HG02938 (cell line): ENCODE measurements at regions not wholly inside any gene's neighbourhood (a gene's known extent, or its start where the extent isn't known, plus 50 kb on each side); places are given as distances from the start of the nearest gene placed in this dataset.
"Not testable (repeated sequence)": the region's sequence is repeated elsewhere in the genome, so short reads cannot be mapped to it uniquely, and the experiment has no call there.

Source experiments
- ATAC-seq: cut with Tn5 transposase; IDR thresholded peaks from one replicate; pipeline ENCODE4 v1.9.1; 2021; ENCODE audit warnings: mild to moderate bottlenecking, moderate library complexity; ENCODE audit not compliant: unreplicated experiment

DNA sequence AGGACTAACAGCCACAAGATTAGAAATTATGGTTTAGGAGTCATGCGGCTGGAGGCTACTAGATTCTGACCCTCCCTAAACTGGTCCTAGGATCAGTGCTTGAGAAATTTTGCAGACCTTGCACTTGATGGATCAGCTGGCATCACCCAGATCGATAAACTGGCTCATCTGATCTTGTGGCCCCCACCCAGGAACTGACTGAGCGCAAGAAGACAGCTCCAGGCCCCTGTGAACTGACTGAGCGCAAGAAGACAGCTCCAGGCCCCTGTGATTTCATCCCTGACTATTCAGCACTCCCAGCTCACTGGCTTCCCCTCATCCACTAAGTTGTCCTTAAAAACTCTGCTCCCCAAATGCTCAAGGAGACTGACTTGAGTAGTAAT is 67.8 kb downstream of the MRPL36 start:
- not testable (repeated sequence) for ATAC-seq

DNA sequence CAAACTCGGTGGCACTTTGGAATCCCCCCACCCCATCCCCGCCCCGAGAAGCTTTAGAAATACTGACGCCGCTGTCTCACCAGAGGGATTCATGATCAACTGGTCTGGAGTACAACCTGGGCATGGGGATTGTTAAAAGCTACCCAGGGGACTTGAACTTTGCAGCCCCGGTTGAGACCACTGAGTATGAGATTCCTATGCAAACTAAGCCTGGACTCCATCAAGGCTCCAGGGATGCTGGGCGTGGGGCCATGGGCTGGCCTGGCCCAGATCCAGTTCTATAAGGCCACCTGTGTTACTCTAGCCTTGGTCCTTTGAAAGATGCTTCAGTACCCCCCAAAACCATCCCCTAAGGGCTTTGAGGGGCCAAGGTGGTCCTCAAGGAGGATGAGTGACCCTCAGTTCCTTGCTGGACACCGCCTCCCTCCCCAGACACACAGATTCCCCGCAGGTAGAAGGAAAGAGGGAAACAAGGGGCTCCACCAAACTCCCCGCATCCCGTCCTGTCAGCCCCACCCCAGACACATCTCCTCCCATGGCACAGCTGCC is 68.5 kb downstream of the MRPL36 start:
- no peak for ATAC-seq

GRCh38 chr5:1730487-1730847 is 69.2 kb downstream of the MRPL36 start:
- no peak for ATAC-seq

GRCh38 chr5:1729641-1730486 is 69.8 kb downstream of the MRPL36 start:
- no peak for ATAC-seq

DNA sequence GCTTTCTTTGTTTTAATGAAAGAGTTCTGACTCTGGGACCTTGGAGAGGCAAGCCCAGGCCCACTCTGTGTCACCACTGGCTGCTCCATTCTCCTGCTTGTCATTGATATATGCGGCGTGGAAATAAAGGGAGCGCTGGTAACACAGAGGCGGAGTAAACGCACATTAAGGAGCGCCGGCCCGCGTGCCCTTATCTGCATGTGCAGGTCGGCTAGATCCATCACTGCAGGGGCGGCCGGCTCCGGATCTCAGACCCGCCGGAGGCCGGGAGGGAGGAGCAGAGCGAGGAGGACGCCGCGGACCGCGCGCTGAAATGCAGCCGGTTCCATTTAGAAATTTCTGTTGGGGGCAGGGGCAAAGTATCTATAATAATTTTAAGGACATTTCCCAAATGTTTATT is 70.8 kb downstream of the MRPL36 start:
- no peak for ATAC-seq

DNA sequence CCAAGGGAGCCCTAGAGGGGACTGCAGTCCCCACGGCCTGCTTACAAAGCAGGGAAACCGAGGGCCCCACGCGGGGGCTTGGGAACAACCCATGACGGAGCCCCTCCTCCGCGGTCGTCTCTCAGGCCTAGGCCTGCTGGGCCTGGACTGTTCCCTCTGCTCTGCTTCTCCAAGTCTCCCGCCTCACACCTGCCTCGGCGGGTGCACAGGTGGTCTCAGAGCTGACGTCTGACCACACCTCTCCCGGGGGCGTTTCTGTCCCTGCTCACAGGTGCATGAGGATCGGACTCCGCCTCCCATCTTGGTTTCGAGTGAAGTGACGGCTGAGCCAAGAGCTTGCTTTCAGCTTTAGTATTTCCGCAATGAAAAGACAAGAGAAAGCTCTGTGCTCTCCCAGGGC is 72.1 kb downstream of the MRPL36 start:
- ATAC-seq, result no peak

- ATAC-seq, result no peak
These were observed 72.7 kb downstream of the MRPL36 start for GRCh38 chr5:1726956-1727355.

- no peak for ATAC-seq
These were observed 73.2 kb downstream of the MRPL36 start for GRCh38 chr5:1726469-1726865.

- no peak for ATAC-seq
These were observed 73.8 kb downstream of the MRPL36 start for GRCh38 chr5:1725641-1726468.

DNA sequence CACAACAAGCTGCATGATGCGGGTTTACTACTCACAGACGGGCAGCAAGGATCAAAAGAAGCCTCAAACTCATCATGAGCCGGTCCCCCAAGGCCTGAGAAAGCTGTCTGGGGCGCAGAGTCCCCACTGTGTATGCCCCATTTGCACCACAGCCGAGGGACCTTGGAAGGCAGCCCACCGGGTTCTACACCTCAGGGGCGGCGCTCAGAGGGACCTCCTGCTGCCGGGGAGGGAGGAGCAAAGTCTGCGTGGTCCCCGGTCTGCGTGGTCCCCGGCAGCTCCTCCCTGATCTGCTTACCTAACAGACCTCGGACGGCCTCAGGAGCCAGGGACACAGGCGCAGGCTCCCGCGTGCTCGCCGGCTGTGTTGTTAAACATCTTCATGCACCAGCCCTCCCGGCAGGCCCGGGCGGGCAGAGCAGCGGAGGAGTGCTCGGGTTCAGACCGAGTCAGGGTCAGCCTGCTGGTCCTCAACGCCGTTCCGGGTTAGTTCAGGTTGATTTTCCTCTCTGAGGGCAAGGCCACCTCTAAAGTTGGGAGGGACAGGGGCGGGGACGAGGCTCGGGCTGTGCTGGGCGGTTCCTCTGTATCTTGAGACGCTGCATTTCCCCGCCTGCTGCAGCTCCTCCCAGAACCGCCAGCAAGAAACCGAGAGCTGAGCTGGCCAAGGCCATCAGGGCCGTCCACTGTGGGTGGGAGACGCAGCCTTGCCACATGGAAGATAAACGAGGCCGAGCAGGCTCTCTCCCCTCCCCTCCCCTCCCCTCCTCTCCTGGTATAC is 74.6 kb downstream of the MRPL36 start:
- ATAC-seq, result no peak

- ATAC-seq, result no peak
These were observed 75.4 kb downstream of the MRPL36 start for GRCh38 chr5:1723957-1724821.

- ATAC-seq, result no peak
These were observed 76.2 kb downstream of the MRPL36 start for GRCh38 chr5:1723476-1723875.

GRCh38 chr5:1722877-1723276 is 76.8 kb downstream of the MRPL36 start:
- ATAC-seq, result no peak

- no peak for ATAC-seq
These were observed 79.1 kb downstream of the MRPL36 start for GRCh38 chr5:1720396-1721110.

GRCh38 chr5:1719860-1720259 is 79.8 kb downstream of the MRPL36 start:
- ATAC-seq, result no peak

DNA sequence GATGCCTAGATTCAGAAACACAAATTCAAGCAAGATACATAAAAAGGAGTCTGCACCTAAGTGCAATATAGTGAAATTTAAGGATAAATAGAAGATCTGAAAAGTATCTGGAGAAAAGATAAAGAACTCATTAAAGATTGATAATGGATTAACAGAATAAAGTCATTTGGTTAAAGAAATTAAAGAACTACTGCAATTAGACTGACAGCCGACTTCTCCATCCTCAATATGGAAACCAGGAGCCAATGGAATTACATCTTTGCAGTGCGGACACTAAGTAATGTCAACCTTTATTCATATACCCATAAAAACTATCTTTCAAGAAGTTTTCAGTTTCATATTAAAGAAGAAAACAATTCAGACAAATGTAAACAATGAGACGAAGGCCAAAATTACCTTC is 81.0 kb downstream of the MRPL36 start:
- ATAC-seq, result no peak

GRCh38 chr5:1710091-1710490 is 89.5 kb downstream of the MRPL36 start:
- not testable (repeated sequence) for ATAC-seq

DNA sequence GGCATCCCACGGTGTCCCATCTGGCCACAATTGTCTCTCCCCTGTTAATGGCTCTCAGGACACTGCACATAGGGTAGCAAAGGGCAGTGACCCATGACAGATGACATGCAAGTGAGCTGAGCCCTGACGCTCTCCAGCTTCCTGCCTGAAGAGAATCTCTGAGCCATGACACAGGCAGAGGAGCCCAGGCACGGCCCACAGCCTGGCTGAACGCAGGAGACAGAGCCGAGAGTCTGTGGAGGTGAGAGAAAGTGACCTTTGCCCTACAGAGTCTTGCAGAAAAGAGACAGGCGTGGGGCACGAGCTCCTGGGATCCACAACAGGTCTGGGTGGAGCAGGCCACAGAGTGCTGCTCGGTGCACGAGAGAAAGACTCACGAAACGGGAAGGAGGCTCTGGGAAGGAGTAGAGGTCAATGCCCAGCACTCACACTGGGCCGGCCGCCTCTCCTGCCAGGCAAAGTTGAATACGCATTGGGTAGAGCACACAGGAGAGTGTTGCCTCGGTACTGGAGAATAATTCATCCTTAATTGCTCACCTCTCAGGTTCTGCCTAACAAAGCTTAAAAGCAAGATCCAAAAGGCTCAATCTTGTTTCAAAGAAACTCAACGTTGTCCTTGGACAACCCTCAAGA is 90.3 kb downstream of the MRPL36 start:
- no peak for ATAC-seq

DNA sequence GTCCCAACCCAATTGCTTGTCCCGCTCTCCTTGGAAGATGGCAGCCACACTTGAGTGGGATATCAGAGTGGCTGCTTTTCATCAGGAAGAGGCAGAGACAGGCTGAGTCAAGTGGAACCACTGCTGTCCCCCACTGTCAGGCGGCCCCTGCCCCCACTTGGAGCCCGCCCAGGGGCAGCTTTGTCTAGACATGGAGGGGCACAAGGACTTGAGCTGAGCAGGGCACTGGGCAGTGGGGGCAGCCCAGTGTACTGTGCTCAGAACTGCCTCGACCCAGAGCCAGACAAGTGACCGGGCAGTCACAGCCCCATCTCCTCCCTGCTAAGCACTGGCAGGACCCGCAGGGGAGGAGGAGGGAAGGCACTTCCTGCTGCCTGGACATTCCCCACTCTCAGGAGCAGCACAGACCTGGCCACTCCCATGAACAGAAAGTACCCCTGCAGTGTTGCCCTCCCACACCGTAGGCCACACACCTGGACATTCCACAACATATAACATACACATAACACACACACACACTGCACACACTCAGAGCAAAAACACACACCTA is 91.0 kb downstream of the MRPL36 start:
- ATAC-seq, result no peak
